GM18861 (cell line): ENCODE measurements at regions not wholly inside any gene's neighbourhood (a gene's known extent, or its start where the extent isn't known, plus 50 kb on each side); places are given as distances from the start of the nearest gene placed in this dataset.
"Not testable (repeated sequence)": the region's sequence is repeated elsewhere in the genome, so short reads cannot be mapped to it uniquely, and the experiment has no call there.

ENCODE experiments used
- ATAC-seq: cut with Tn5 transposase; IDR thresholded peaks from one replicate; pipeline ENCODE4 v1.9.1; 2021; ENCODE audit not compliant: unreplicated experiment

- no peak for ATAC-seq
These were observed 979.7 kb upstream of the HS3ST1 start for GRCh38 chr4:12408364-12408763.

GRCh38 chr4:12403175-12403574 is 974.5 kb upstream of the HS3ST1 start:
- ATAC-seq, result no peak

GRCh38 chr4:12399781-12400180 is 971.1 kb upstream of the HS3ST1 start:
- ATAC-seq, result no peak

GRCh38 chr4:12393631-12394262 is 965.1 kb upstream of the HS3ST1 start:
- no peak for ATAC-seq

- no peak for ATAC-seq
These were observed 960.9 kb upstream of the HS3ST1 start for GRCh38 chr4:12389604-12390003.

- no peak for ATAC-seq
These were observed 953.9 kb upstream of the HS3ST1 start for GRCh38 chr4:12382567-12382966.

- ATAC-seq, result no peak
These were observed 950.5 kb upstream of the HS3ST1 start for GRCh38 chr4:12379191-12379590.

- no peak for ATAC-seq
These were observed 947.1 kb upstream of the HS3ST1 start for GRCh38 chr4:12375805-12376204.

GRCh38 chr4:12365869-12366268 is 937.2 kb upstream of the HS3ST1 start:
- not testable (repeated sequence) for ATAC-seq

GRCh38 chr4:12360391-12360790 is 931.7 kb upstream of the HS3ST1 start:
- ATAC-seq, result no peak

- ATAC-seq, result no peak
These were observed 930.7 kb upstream of the HS3ST1 start for GRCh38 chr4:12359420-12359819.

GRCh38 chr4:12333083-12333482 is 904.4 kb upstream of the HS3ST1 start:
- ATAC-seq, result not testable (repeated sequence)

- no peak for ATAC-seq
These were observed 896.3 kb upstream of the HS3ST1 start for GRCh38 chr4:12324965-12325364.

- ATAC-seq, result no peak
These were observed 891.1 kb upstream of the HS3ST1 start for GRCh38 chr4:12319765-12320164.

GRCh38 chr4:12304905-12305304 is 876.2 kb upstream of the HS3ST1 start:
- no peak for ATAC-seq

GRCh38 chr4:12296366-12296765 is 867.7 kb upstream of the HS3ST1 start:
- no peak for ATAC-seq

- ATAC-seq, result no peak
These were observed 865.3 kb upstream of the HS3ST1 start for GRCh38 chr4:12293906-12294525.

GRCh38 chr4:12286351-12286750 is 857.7 kb upstream of the HS3ST1 start:
- ATAC-seq, result no peak

- no peak for ATAC-seq
These were observed 841.9 kb upstream of the HS3ST1 start for GRCh38 chr4:12270546-12270945.

- ATAC-seq, result no peak
These were observed 836.9 kb upstream of the HS3ST1 start for GRCh38 chr4:12265554-12265953.

GRCh38 chr4:12260453-12260852 is 831.8 kb upstream of the HS3ST1 start:
- ATAC-seq, result no peak

GRCh38 chr4:12244973-12245372 is 816.3 kb upstream of the HS3ST1 start:
- no peak for ATAC-seq

- ATAC-seq, result no peak
These were observed 813.7 kb upstream of the HS3ST1 start for GRCh38 chr4:12242354-12242753.
